RWPE1 (cell line): ENCODE measurements at regions not wholly inside any gene's neighbourhood (a gene's known extent, or its start where the extent isn't known, plus 50 kb on each side); places are given as distances from the start of the nearest gene placed in this dataset.

Experiments
- CTCF ChIA-PET: fragments of 350-600 bp; sonication (Branson Sonifier 250); formaldehyde crosslinking; extraction: SDS; loops from one replicate; lab custom pipeline; 2021; lab: Yijun Ruan, JAX
- POLR2A ChIA-PET: fragments of 400-600 bp; formaldehyde crosslinking; extraction: SDS; loops from one replicate; lab custom pipeline; 2020; ENCODE audit warnings: antibody characterized with exemption; ENCODE audit not compliant: low non-redundant PET; lab: Yijun Ruan, JAX
- DNase-seq: peaks from one replicate; pipeline ENCODE4 v3.0.0; 2012; ENCODE audit warnings: low spot score
- H3K27ac ChIP-seq: fragments of 450-650 bp; 2 replicates; pipeline ENCODE4 v1.5.1; 2017
- CTCF ChIP-seq: fragments of 450-650 bp; conservative IDR thresholded peaks from 2 replicates; pipeline ENCODE4 v1.5.1; 2017; ENCODE audit warnings: low read depth, mild to moderate bottlenecking

GRCh38 chrX:151830911-151831310 is 81.8 kb upstream of the MAGEA4 start:
- no peak overlapping the region for H3K27ac ChIP-seq
- no peak for TF ChIP-seq CTCF
- ChIA-PET CTCF (interaction anchor here (0.6 to 0.9 kb wide), 2 partner anchors 126 to 154 kb away, joined by 4 to 5 read pairs; no protein-coding TSS in a partner anchor), POLR2A (no interaction called here)
- no peak for DNase-seq

GRCh38 chrX:151852294-151852693 is 60.4 kb upstream of the MAGEA4 start:
- no peak for TF ChIP-seq CTCF
- no peak overlapping the region for H3K27ac ChIP-seq
- POLR2A ChIA-PET = no interaction called here
- no peak for DNase-seq
- CTCF ChIA-PET = no interaction called here

GRCh38 chrX:151854726-151855495 is 57.8 kb upstream of the MAGEA4 start:
- TF ChIP-seq CTCF = no peak
- CTCF ChIA-PET = interaction anchor here (0.7 kb wide), 1 partner anchor 18 kb away, joined by 3 read pairs; no protein-coding TSS in a partner anchor
- POLR2A ChIA-PET = no interaction called here
- DNase-seq = no peak
- no peak overlapping the region for H3K27ac ChIP-seq

- ChIA-PET POLR2A (interaction anchor here (0.6 kb wide), 1 partner anchor 1098 kb away, joined by 4 read pairs; no protein-coding TSS in a partner anchor), CTCF (interaction anchor here (0.6 to 0.7 kb wide), 2 partner anchors 268 to 773 kb away, joined by 3 read pairs; no protein-coding TSS in a partner anchor)
- no peak overlapping the region for H3K27ac ChIP-seq
- no peak for DNase-seq
- TF ChIP-seq CTCF = no peak
Observed at GRCh38 chrX:151859481-151859880, 53.2 kb upstream of the MAGEA4 start.

GRCh38 chrX:151860827-151861226 is 51.9 kb upstream of the MAGEA4 start:
- POLR2A ChIA-PET = no interaction called here
- no peak for DNase-seq
- CTCF ChIA-PET = no interaction called here
- no peak for TF ChIP-seq CTCF
- H3K27ac ChIP-seq = no peak overlapping the region
